Retinal pigment epithelial cell (primary cell): ENCODE measurements at regions not wholly inside any gene's neighbourhood (a gene's known extent, or its start where the extent isn't known, plus 50 kb on each side); places are given as distances from the start of the nearest gene placed in this dataset.
"Not testable (repeated sequence)": the region's sequence is repeated elsewhere in the genome, so short reads cannot be mapped to it uniquely, and the experiment has no call there.

Experiments
- DNase-seq: peaks from one replicate; pipeline ENCODE4 v3.0.0-alpha.2; 2010; ENCODE audit warnings: low read depth
- H3K4me3 ChIP-seq: 2 replicates; pipeline ENCODE4 v1.5.1; 2011; ENCODE audit warnings: mild to moderate bottlenecking, low read length, control low read depth, moderate library complexity
- CTCF ChIP-seq: conservative IDR thresholded peaks from 2 replicates; pipeline ENCODE4 v1.5.1; 2011; ENCODE audit warnings: low read depth, low read length, control low read depth, inconsistent platforms

- DNase-seq: no peak
- no peak for TF ChIP-seq CTCF
- H3K4me3 ChIP-seq: no peak overlapping the region
Measured at GRCh38 chr7:9127901-9128300, 694.5 kb downstream of the NXPH1 start.

GRCh38 chr7:9148687-9149086 lies 715.3 kb downstream of the NXPH1 start:
- TF ChIP-seq CTCF: no peak
- no peak for DNase-seq
- H3K4me3 ChIP-seq: no peak overlapping the region

- no peak for DNase-seq
- no peak for TF ChIP-seq CTCF
- H3K4me3 ChIP-seq: no peak overlapping the region
Measured at GRCh38 chr7:9149499-9150082, 716.2 kb downstream of the NXPH1 start.

GRCh38 chr7:9163691-9164090 lies 730.3 kb downstream of the NXPH1 start:
- not testable (repeated sequence) for H3K4me3 ChIP-seq, DNase-seq

GRCh38 chr7:9175871-9176270 lies 742.5 kb downstream of the NXPH1 start:
- no peak overlapping the region for H3K4me3 ChIP-seq
- no peak for TF ChIP-seq CTCF

GRCh38 chr7:9181356-9181755 lies 747.9 kb downstream of the NXPH1 start:
- DNase-seq: no peak
- TF ChIP-seq CTCF: no peak
- no peak overlapping the region for H3K4me3 ChIP-seq

More at GRCh38 chr7:9175871-9176270, 742.5 kb downstream of the NXPH1 start:
- DNase-seq: no peak

GRCh38 chr7:9186730-9187129 lies 753.3 kb downstream of the NXPH1 start:
- no peak for DNase-seq
- TF ChIP-seq CTCF: no peak

GRCh38 chr7:9189703-9190102 lies 756.3 kb downstream of the NXPH1 start:
- TF ChIP-seq CTCF: no peak
- H3K4me3 ChIP-seq: no peak overlapping the region
- DNase-seq: no peak

More at GRCh38 chr7:9186730-9187129, 753.3 kb downstream of the NXPH1 start:
- no peak overlapping the region for H3K4me3 ChIP-seq
